Gastrocnemius medialis (tissue), 4 donors: ENCODE measurements at regions not wholly inside any gene's neighbourhood (a gene's known extent, or its start where the extent isn't known, plus 50 kb on each side); places are given as distances from the start of the nearest gene placed in this dataset.

Experiments used
- POLR2A ChIP-seq, 2 donors: fragments of 450-650 bp; IDR thresholded peaks; one replicate each; pipeline ENCODE4 v1.6.1; 2017; ENCODE audit warnings: antibody characterized with exemption in 2 of 2, mild to moderate bottlenecking in 2 of 2, moderate library complexity in 2 of 2
- TF ChIP-seq, protein P1 (sequence below), 5 experiments: fragments of 450-650 bp in 3 of 5; fragments of 200-600 bp in 2 of 5; sonication (generic) in 2 of 5; IDR thresholded peaks in 4 of 5; conservative IDR thresholded peaks in 1 of 5; 1 replicate in 4 of 5; 2 replicates in 1 of 5; pipeline ENCODE4 v1.5.1; 2016 to 2019; ENCODE audit warnings: antibody characterized with exemption in 5 of 5, mild to moderate bottlenecking in 3 of 5, moderate library complexity in 3 of 5

DNA sequence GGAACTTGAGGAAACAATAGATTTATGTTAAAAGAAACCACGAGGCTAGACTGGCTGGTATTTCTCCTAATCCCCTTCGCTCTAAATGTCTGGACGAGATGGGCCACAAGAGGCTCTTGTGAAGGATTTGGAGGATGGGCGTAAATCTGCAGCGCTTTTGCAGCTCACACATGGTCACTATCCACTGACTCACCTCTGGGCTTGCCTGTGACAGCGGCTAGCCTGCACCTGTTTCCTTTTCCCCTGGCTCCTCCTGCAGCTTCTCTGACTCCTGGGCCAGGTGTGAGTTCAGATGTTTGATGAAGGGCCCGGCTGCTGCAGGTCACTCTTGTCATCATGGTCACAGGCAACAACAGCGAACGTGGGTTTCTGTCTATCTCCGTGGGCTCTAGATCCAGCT is 629.4 kb downstream of the CBLN4 start:
- TF ChIP-seq, protein P1, sequence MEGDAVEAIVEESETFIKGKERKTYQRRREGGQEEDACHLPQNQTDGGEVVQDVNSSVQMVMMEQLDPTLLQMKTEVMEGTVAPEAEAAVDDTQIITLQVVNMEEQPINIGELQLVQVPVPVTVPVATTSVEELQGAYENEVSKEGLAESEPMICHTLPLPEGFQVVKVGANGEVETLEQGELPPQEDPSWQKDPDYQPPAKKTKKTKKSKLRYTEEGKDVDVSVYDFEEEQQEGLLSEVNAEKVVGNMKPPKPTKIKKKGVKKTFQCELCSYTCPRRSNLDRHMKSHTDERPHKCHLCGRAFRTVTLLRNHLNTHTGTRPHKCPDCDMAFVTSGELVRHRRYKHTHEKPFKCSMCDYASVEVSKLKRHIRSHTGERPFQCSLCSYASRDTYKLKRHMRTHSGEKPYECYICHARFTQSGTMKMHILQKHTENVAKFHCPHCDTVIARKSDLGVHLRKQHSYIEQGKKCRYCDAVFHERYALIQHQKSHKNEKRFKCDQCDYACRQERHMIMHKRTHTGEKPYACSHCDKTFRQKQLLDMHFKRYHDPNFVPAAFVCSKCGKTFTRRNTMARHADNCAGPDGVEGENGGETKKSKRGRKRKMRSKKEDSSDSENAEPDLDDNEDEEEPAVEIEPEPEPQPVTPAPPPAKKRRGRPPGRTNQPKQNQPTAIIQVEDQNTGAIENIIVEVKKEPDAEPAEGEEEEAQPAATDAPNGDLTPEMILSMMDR (IDR thresholded peaks at IDR 0.05 in 4 of 5, conservative IDR thresholded peaks at IDR 0.05 in 1 of 5) = no peak
- no peak for TF ChIP-seq POLR2A (IDR thresholded peaks at IDR 0.05)
